ENCODE measurements at regions not wholly inside any gene's neighbourhood (a gene's known extent, or its start where the extent isn't known, plus 50 kb on each side); places are given as distances from the start of the nearest gene placed in this dataset.
A peak's percentile ranks its signal among the peaks of the same experiment; 100 is the strongest.

- Histone ChIP-seq H3K4me3 (ENCODE audit: low read length) (no peak overlapping the region), H3K9me3 (ENCODE audit: insufficient read depth, low read depth, low read length) (no peaks in the 10 kb centered on the region), H3K36me3 (ENCODE audit: insufficient read depth, low read length) (no peaks in the 10 kb centered on the region), H3K9ac (ENCODE audit: low read depth, low read length) (no peak overlapping the region), H3K27ac (ENCODE audit: low read depth, low read length) (no peak overlapping the region), H3K27me3 (ENCODE audit: insufficient read depth, low read length) (no peaks in the 10 kb centered on the region), H3K4me1 (ENCODE audit: insufficient read depth, low read length) (peaks cover 20% of the 10 kb centered on the region)
- 63% methylated on average over 3 of the region's 3 CpGs for WGBS
Measured at GRCh38 chr2:16112972-16113560, 172.7 kb downstream of the MYCN start.

- 90% methylated on average over 7 of the region's 7 CpGs for WGBS
- Histone ChIP-seq H3K36me3 (ENCODE audit: insufficient read depth, low read length) (no peaks in the 10 kb centered on the region), H3K4me1 (ENCODE audit: insufficient read depth, low read length) (peaks cover 20% of the 10 kb centered on the region), H3K9ac (ENCODE audit: low read depth, low read length) (no peak overlapping the region), H3K27me3 (ENCODE audit: insufficient read depth, low read length) (no peaks in the 10 kb centered on the region), H3K27ac (ENCODE audit: low read depth, low read length) (no peak overlapping the region), H3K9me3 (ENCODE audit: insufficient read depth, low read depth, low read length) (no peaks in the 10 kb centered on the region), H3K4me3 (ENCODE audit: low read length) (no peak overlapping the region)
Measured at GRCh38 chr2:16112251-16112971, 172.1 kb downstream of the MYCN start.

GRCh38 chr2:16111838-16112210 lies 171.5 kb downstream of the MYCN start:
- no peaks in the 10 kb centered on the region for H3K9me3 ChIP-seq (ENCODE audit: insufficient read depth, low read depth, low read length)
- WGBS, result 95% methylated on average over 7 of the region's 7 CpGs
- H3K4me1 ChIP-seq (ENCODE audit: insufficient read depth, low read length), result peaks cover 25% of the 10 kb centered on the region
- H3K27ac ChIP-seq (ENCODE audit: low read depth, low read length), result no peak overlapping the region
- no peaks in the 10 kb centered on the region for H3K36me3 ChIP-seq (ENCODE audit: insufficient read depth, low read length)
- H3K27me3 ChIP-seq (ENCODE audit: insufficient read depth, low read length), result no peaks in the 10 kb centered on the region
- no peak overlapping the region for H3K9ac ChIP-seq (ENCODE audit: low read depth, low read length)
- no peak overlapping the region for H3K4me3 ChIP-seq (ENCODE audit: low read length)

- H3K36me3 ChIP-seq (ENCODE audit: insufficient read depth, low read length), result no peaks in the 10 kb centered on the region
- 90% methylated on average over 6 of the region's 6 CpGs for WGBS
- no peak overlapping the region for H3K9ac ChIP-seq (ENCODE audit: low read depth, low read length)
- no peaks in the 10 kb centered on the region for H3K27me3 ChIP-seq (ENCODE audit: insufficient read depth, low read length)
- no peak overlapping the region for H3K27ac ChIP-seq (ENCODE audit: low read depth, low read length)
- H3K4me3 ChIP-seq (ENCODE audit: low read length), result no peak overlapping the region
- no peaks in the 10 kb centered on the region for H3K9me3 ChIP-seq (ENCODE audit: insufficient read depth, low read depth, low read length)
- peaks cover 31% of the 10 kb centered on the region for H3K4me1 ChIP-seq (ENCODE audit: insufficient read depth, low read length)
Measured at GRCh38 chr2:16109821-16110310, 169.5 kb downstream of the MYCN start.

- WGBS, result 92% methylated on average over 2 of the region's 2 CpGs
- Histone ChIP-seq H3K36me3 (ENCODE audit: insufficient read depth, low read length) (no peaks in the 10 kb centered on the region), H3K27ac (ENCODE audit: low read depth, low read length) (no peak overlapping the region), H3K4me1 (ENCODE audit: insufficient read depth, low read length) (peaks cover 31% of the 10 kb centered on the region), H3K27me3 (ENCODE audit: insufficient read depth, low read length) (no peaks in the 10 kb centered on the region), H3K9ac (ENCODE audit: low read depth, low read length) (no peak overlapping the region), H3K9me3 (ENCODE audit: insufficient read depth, low read depth, low read length) (no peaks in the 10 kb centered on the region), H3K4me3 (ENCODE audit: low read length) (no peak overlapping the region)
Measured at GRCh38 chr2:16109368-16109820, 169.0 kb downstream of the MYCN start.

GRCh38 chr2:16107246-16107645 lies 166.9 kb downstream of the MYCN start:
- 98% methylated on average over 5 of the region's 6 CpGs for WGBS
- no peak overlapping the region for H3K4me3 ChIP-seq (ENCODE audit: low read length)
- H3K9ac ChIP-seq (ENCODE audit: low read depth, low read length), result no peak overlapping the region
- no peaks in the 10 kb centered on the region for H3K27me3 ChIP-seq (ENCODE audit: insufficient read depth, low read length)
- no peaks in the 10 kb centered on the region for H3K36me3 ChIP-seq (ENCODE audit: insufficient read depth, low read length)
- peak overlapping the region; percentile 96; the same call in 1 of the 2 replicates for H3K27ac ChIP-seq (ENCODE audit: low read depth, low read length)
- peaks cover 53% of the 10 kb centered on the region for H3K4me1 ChIP-seq (ENCODE audit: insufficient read depth, low read length)
- no peaks in the 10 kb centered on the region for H3K9me3 ChIP-seq (ENCODE audit: insufficient read depth, low read depth, low read length)

- Histone ChIP-seq H3K4me1 (ENCODE audit: insufficient read depth, low read length) (peaks cover 54% of the 10 kb centered on the region), H3K4me3 (ENCODE audit: low read length) (no peak overlapping the region), H3K36me3 (ENCODE audit: insufficient read depth, low read length) (no peaks in the 10 kb centered on the region), H3K9me3 (ENCODE audit: insufficient read depth, low read depth, low read length) (no peaks in the 10 kb centered on the region), H3K27me3 (ENCODE audit: insufficient read depth, low read length) (no peaks in the 10 kb centered on the region), H3K9ac (ENCODE audit: low read depth, low read length) (peak overlapping the region; percentile 72), H3K27ac (ENCODE audit: low read depth, low read length) (peak overlapping the region; percentile 96)
- WGBS, result 70% methylated on average over 6 of the region's 6 CpGs
Measured at GRCh38 chr2:16106619-16107018, 166.3 kb downstream of the MYCN start.

GRCh38 chr2:16105669-16106281 lies 165.4 kb downstream of the MYCN start:
- Histone ChIP-seq H3K36me3 (ENCODE audit: insufficient read depth, low read length) (no peaks in the 10 kb centered on the region), H3K4me3 (ENCODE audit: low read length) (peak overlapping the region; percentile 41)

GRCh38 chr2:16104949-16105668 lies 164.8 kb downstream of the MYCN start:
- peak overlapping the region; percentile 96 for H3K27ac ChIP-seq (ENCODE audit: low read depth, low read length)
- H3K36me3 ChIP-seq (ENCODE audit: insufficient read depth, low read length), result no peaks in the 10 kb centered on the region
- H3K9me3 ChIP-seq (ENCODE audit: insufficient read depth, low read depth, low read length), result no peaks in the 10 kb centered on the region
- peak overlapping the region; percentile 41 for H3K4me3 ChIP-seq (ENCODE audit: low read length)
- WGBS, result 2% methylated on average over 11 of the region's 11 CpGs
- peaks cover 50% of the 10 kb centered on the region for H3K4me1 ChIP-seq (ENCODE audit: insufficient read depth, low read length)
- no peaks in the 10 kb centered on the region for H3K27me3 ChIP-seq (ENCODE audit: insufficient read depth, low read length)
- H3K9ac ChIP-seq (ENCODE audit: low read depth, low read length), result peak overlapping the region; percentile 72

More at GRCh38 chr2:16105669-16106281, 165.4 kb downstream of the MYCN start:
- peak overlapping the region; percentile 96 for H3K27ac ChIP-seq (ENCODE audit: low read depth, low read length)
- no peaks in the 10 kb centered on the region for H3K9me3 ChIP-seq (ENCODE audit: insufficient read depth, low read depth, low read length)
- H3K9ac ChIP-seq (ENCODE audit: low read depth, low read length), result peak overlapping the region; percentile 72
- peaks cover 54% of the 10 kb centered on the region for H3K4me1 ChIP-seq (ENCODE audit: insufficient read depth, low read length)
- no peaks in the 10 kb centered on the region for H3K27me3 ChIP-seq (ENCODE audit: insufficient read depth, low read length)
- 2% methylated on average over 15 of the region's 15 CpGs for WGBS

- Histone ChIP-seq H3K4me3 (ENCODE audit: low read length) (peak overlapping the region; percentile 41), H3K4me1 (ENCODE audit: insufficient read depth, low read length) (peaks cover 50% of the 10 kb centered on the region), H3K9ac (ENCODE audit: low read depth, low read length) (peak overlapping the region; percentile 72), H3K27ac (ENCODE audit: low read depth, low read length) (peak overlapping the region; percentile 96), H3K9me3 (ENCODE audit: insufficient read depth, low read depth, low read length) (no peaks in the 10 kb centered on the region), H3K27me3 (ENCODE audit: insufficient read depth, low read length) (no peaks in the 10 kb centered on the region), H3K36me3 (ENCODE audit: insufficient read depth, low read length) (no peaks in the 10 kb centered on the region)
- WGBS, result 43% methylated on average over 6 of the region's 6 CpGs
Measured at GRCh38 chr2:16104315-16104948, 164.1 kb downstream of the MYCN start.
